Nephron (organoid): ENCODE measurements at regions not wholly inside any gene's neighbourhood (a gene's known extent, or its start where the extent isn't known, plus 50 kb on each side); places are given as distances from the start of the nearest gene placed in this dataset.

ENCODE experiments used
- H3K27ac Mint-ChIP-seq, 3 experiments: 2 replicates each; pipeline ENCODE4 v1.8.0; 2020; ENCODE audit warnings: mixed read lengths in 3 of 3, mild to moderate bottlenecking in 2 of 3, moderate library complexity in 1 of 3
- H3K27me3 Mint-ChIP-seq: 2 replicates; pipeline ENCODE4 v1.8.0; 2021; ENCODE audit warnings: low read depth, mild to moderate bottlenecking, moderate library complexity, mixed read lengths
- H3K36me3 Mint-ChIP-seq: 2 replicates; pipeline ENCODE4 v1.8.0; 2020; ENCODE audit warnings: low read depth, mixed read lengths
- H3K4me1 Mint-ChIP-seq: 2 replicates; pipeline ENCODE4 v1.8.0; 2020; ENCODE audit warnings: mixed read lengths
- H3K4me3 Mint-ChIP-seq, 3 experiments: 2 replicates each; pipeline ENCODE4 v1.8.0; 2020; ENCODE audit warnings: mild to moderate bottlenecking in 3 of 3, mixed read lengths in 3 of 3, moderate library complexity in 2 of 3
- H3K9me3 Mint-ChIP-seq: 2 replicates; pipeline ENCODE4 v1.8.0; 2020; ENCODE audit warnings: mixed read lengths
- TF ChIP-seq, protein P1 (sequence below), 3 experiments: fragments of 200-600 bp; sonication (generic); IDR thresholded peaks; one replicate each; pipeline ENCODE4 v1.5.0; 2021; ENCODE audit warnings: antibody characterized with exemption in 3 of 3; ENCODE audit not compliant: unreplicated experiment in 3 of 3

DNA sequence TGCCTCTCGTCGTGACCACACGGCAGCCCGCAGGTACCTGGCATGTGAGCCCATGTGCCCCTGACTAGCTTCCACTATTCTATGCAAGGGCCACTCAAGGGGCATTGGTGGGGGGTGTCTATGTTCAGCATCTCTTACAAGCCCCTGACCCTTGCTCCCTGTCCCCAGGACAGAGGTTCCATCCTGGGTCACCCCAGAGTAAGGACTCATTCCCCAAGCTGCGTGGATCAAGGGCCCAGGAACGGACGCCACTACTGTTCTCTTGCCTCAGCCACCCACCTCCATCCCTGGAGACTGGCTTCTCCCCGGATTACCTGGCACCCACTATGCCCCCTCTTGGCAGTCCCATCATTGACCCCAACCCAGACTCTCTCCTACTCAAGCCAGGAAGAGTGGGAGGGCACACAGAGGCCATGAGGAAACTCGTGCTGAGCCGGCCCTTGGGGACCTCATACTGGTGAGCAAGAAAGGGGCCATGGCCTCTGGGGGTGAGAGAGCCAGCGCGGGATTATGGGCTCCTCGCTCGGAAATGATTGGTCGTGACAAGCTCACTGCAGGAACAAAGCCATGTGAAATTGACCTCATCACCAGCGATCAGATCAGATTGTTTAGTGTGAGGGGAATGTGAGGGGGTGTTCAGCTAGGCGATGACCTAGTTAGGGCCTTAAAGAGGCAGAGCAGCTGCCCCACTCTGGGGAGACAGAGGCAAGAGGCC is 50.1 kb upstream of the PJA1 start:
- Mint-ChIP-seq H3K36me3 (no peaks in the 10 kb centered on the region), H3K9me3 (peaks cover 19% of the 10 kb centered on the region), H3K4me3 (no peak overlapping the region), H3K4me1 (peaks cover 12% of the 10 kb centered on the region), H3K27ac (peak overlapping the region in 1 of 3 experiments; percentile 25), H3K27me3 (peaks cover 9% of the 10 kb centered on the region)
- TF ChIP-seq, protein P1, sequence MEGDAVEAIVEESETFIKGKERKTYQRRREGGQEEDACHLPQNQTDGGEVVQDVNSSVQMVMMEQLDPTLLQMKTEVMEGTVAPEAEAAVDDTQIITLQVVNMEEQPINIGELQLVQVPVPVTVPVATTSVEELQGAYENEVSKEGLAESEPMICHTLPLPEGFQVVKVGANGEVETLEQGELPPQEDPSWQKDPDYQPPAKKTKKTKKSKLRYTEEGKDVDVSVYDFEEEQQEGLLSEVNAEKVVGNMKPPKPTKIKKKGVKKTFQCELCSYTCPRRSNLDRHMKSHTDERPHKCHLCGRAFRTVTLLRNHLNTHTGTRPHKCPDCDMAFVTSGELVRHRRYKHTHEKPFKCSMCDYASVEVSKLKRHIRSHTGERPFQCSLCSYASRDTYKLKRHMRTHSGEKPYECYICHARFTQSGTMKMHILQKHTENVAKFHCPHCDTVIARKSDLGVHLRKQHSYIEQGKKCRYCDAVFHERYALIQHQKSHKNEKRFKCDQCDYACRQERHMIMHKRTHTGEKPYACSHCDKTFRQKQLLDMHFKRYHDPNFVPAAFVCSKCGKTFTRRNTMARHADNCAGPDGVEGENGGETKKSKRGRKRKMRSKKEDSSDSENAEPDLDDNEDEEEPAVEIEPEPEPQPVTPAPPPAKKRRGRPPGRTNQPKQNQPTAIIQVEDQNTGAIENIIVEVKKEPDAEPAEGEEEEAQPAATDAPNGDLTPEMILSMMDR (IDR thresholded peaks at IDR 0.05; ENCODE audit: unreplicated experiment in 3 of 3), result no peak
